ENCODE measurements at regions not wholly inside any gene's neighbourhood (a gene's known extent, or its start where the extent isn't known, plus 50 kb on each side); places are given as distances from the start of the nearest gene placed in this dataset.

GRCh38 chr7:69173341-69173740 is 424.9 kb upstream of the AUTS2 start:
- TF ChIP-seq ZNF24 (tag by site-specific recombination; IDR thresholded peaks at IDR 0.05) (no peak), ZNF175 (tag by site-specific recombination; IDR thresholded peaks at IDR 0.05) (no peak), BCL11A (tag by site-specific recombination; IDR thresholded peaks at IDR 0.05; ENCODE audit: low read depth) (no peak), ZNF530 (tag by site-specific recombination; IDR thresholded peaks at IDR 0.05; ENCODE audit: low read depth) (no peak), ZNF610 (tag by site-specific recombination; IDR thresholded peaks at IDR 0.05; ENCODE audit: borderline replicate concordance) (no peak), ZNF473 (tag by site-specific recombination; IDR thresholded peaks at IDR 0.05) (no peak), ZSCAN18 (tag by site-specific recombination; IDR thresholded peaks at IDR 0.05) (no peak), PRDM6 (tag by site-specific recombination; IDR thresholded peaks at IDR 0.05) (no peak), SCRT1 (tag by site-specific recombination; IDR thresholded peaks at IDR 0.05; ENCODE audit: borderline replicate concordance) (no peak), ZNF600 (tag by site-specific recombination; IDR thresholded peaks at IDR 0.05) (no peak), ZNF211 (tag by site-specific recombination; IDR thresholded peaks at IDR 0.05; ENCODE audit: low read depth) (no peak), ZNF48 (tag by site-specific recombination; IDR thresholded peaks at IDR 0.05) (no peak), ZBTB11 (tag by site-specific recombination; conservative IDR thresholded peaks at IDR 0.05; ENCODE audit: low read depth) (no peak), ZBTB44 (tag by site-specific recombination; IDR thresholded peaks at IDR 0.05) (no peak), OVOL3 (tag by site-specific recombination; IDR thresholded peaks at IDR 0.05) (no peak), OSR2 (tag by site-specific recombination; IDR thresholded peaks at IDR 0.05) (no peak), ZNF555 (tag by site-specific recombination; conservative IDR thresholded peaks at IDR 0.05) (no peak), MEIS1 (CRISPR knock-in tag; IDR thresholded peaks at IDR 0.05; ENCODE audit: borderline replicate concordance) (no peak)
- Histone ChIP-seq H3K4me1 (ENCODE audit: control insufficient read depth, insufficient read depth, low read length) (no peaks in the 10 kb centered on the region), H3K36me3 (ENCODE audit: control insufficient read depth in 2 of 2, insufficient read depth in 1 of 2, low read length in 2 of 2) (no peaks in the 10 kb centered on the region), H3K4me3 (ENCODE audit: low read depth, low read length) (no peak overlapping the region), H3K9me3 (ENCODE audit: control insufficient read depth, insufficient read depth, low read depth, low read length) (no peaks in the 10 kb centered on the region), H3K27ac (ENCODE audit: extremely low read depth, low read depth, low read length) (no peak overlapping the region)
- POLR2A ChIA-PET, result no interaction called here
- CTCF ChIA-PET, result no interaction called here

GRCh38 chr7:69173846-69174245 is 424.4 kb upstream of the AUTS2 start:
- Histone ChIP-seq H3K4me1 (ENCODE audit: control insufficient read depth, insufficient read depth, low read length) (no peaks in the 10 kb centered on the region), H3K9me3 (ENCODE audit: control insufficient read depth, insufficient read depth, low read depth, low read length) (no peaks in the 10 kb centered on the region), H3K27ac (ENCODE audit: extremely low read depth, low read depth, low read length) (no peak overlapping the region), H3K4me3 (ENCODE audit: low read depth, low read length) (no peak overlapping the region), H3K36me3 (ENCODE audit: control insufficient read depth in 2 of 2, insufficient read depth in 1 of 2, low read length in 2 of 2) (no peaks in the 10 kb centered on the region)
- ChIA-PET CTCF (interaction anchor here (0.8 kb wide), 1 partner anchor 229 kb away, joined by 4 read pairs; no protein-coding TSS in a partner anchor), POLR2A (no interaction called here)
- no peak for TF ChIP-seq ZNF148 (tag by site-specific recombination; IDR thresholded peaks at IDR 0.05; ENCODE audit: borderline replicate concordance)
- no peak for TF ChIP-seq ZFP69B (tag by site-specific recombination; IDR thresholded peaks at IDR 0.05)
- TF ChIP-seq MYNN (tag by site-specific recombination; IDR thresholded peaks at IDR 0.05; ENCODE audit: borderline replicate concordance), result no peak
- TF ChIP-seq SCRT2 (tag by site-specific recombination; IDR thresholded peaks at IDR 0.05), result no peak
- TF ChIP-seq ZNF112 (tag by site-specific recombination; IDR thresholded peaks at IDR 0.05), result no peak

Measured in HEK293 (cell line).